ENCODE measurements at regions not wholly inside any gene's neighbourhood (a gene's known extent, or its start where the extent isn't known, plus 50 kb on each side); places are given as distances from the start of the nearest gene placed in this dataset.

DNA sequence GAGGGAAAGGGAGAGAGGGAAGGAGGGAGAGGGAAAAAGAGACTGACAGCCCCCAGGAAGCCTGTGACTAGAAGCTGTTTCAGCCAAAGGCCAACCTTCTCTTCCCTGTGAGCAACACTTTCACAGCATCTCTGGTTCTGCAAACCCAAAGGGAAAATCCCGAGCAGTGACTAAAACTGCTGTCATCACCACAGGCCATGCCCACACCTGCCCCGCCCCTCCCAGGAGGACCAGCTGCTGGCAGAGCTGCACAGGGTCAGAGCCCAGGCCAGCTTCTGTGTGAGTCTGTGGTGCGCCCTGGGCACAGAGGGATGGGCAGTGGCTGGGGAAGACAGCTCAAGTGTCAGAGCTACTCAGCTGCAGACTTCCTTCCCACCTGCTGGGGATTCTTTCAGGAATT is 64.9 kb upstream of the OTOS start:
- TF ChIP-seq EP300 (IDR thresholded peaks at IDR 0.05; ENCODE audit: borderline replicate concordance in 1 of 2, low read depth in 1 of 2, low read length in 1 of 2) (no peak), CTCF (IDR thresholded peaks at IDR 0.05) (no peak), GABPA (IDR thresholded peaks at IDR 0.05; ENCODE audit: low read depth) (no peak), GATA2 (CRISPR knock-in tag; IDR thresholded peaks at IDR 0.05) (no peak), TCF12 (IDR thresholded peaks at IDR 0.05) (no peak), EZH2phosphoT487 (IDR thresholded peaks at IDR 0.05; ENCODE audit: borderline replicate concordance, low read depth) (no peak), RCOR1 (IDR thresholded peaks at IDR 0.05; ENCODE audit: low read length) (no peak), TEAD4 (IDR thresholded peaks at IDR 0.05; ENCODE audit: borderline replicate concordance, insufficient read depth) (no peak), YY1 (IDR thresholded peaks at IDR 0.05; ENCODE audit: low read depth) (no peak), NFIC (IDR thresholded peaks at IDR 0.05; ENCODE audit: borderline replicate concordance) (no peak), REST (IDR thresholded peaks at IDR 0.05; ENCODE audit: low read depth, low read length) (no peak), IRF3 (IDR thresholded peaks at IDR 0.05; ENCODE audit: low read depth, low read length) (no peak), JUND (IDR thresholded peaks at IDR 0.05) (no peak), MXI1 (IDR thresholded peaks at IDR 0.05; ENCODE audit: low read depth, low read length) (no peak)

Measured in SK-N-SH (cell line).